Tibial artery (tissue), 4 donors: ENCODE measurements at regions not wholly inside any gene's neighbourhood (a gene's known extent, or its start where the extent isn't known, plus 50 kb on each side); places are given as distances from the start of the nearest gene placed in this dataset.

ENCODE experiments used
- DNase-seq, 2 donors: peaks; one replicate each; pipeline ENCODE4 v3.0.0-alpha.2; 2019
- H3K27ac ChIP-seq, 2 donors: fragments of 200-600 bp; sonication (generic) in 1 of 2; 1 replicate in 1 of 2; 2 replicates in 1 of 2; pipeline ENCODE4 v1.5.1; 2018 to 2019; ENCODE audit warnings: mild to moderate bottlenecking in 1 of 2
- H3K27me3 ChIP-seq, 2 donors: fragments of 200-600 bp; sonication (generic) in 1 of 2; one replicate each; pipeline versions ENCODE4 v1.5.1 to v1.6.0; 2016 to 2019
- H3K36me3 ChIP-seq, 3 donors: fragments of 200-600 bp; sonication (generic) in 2 of 3; one replicate each; pipeline ENCODE4 v1.5.1; 2016 to 2019; ENCODE audit warnings: mild to moderate bottlenecking in 2 of 3
- H3K4me1 ChIP-seq, 4 donors: fragments of 200-600 bp; sonication (generic) in 2 of 4; 1 replicate in 3 of 4; 2 replicates in 1 of 4; pipeline ENCODE4 v1.5.1; 2016 to 2019
- H3K4me3 ChIP-seq, 2 donors: fragments of 200-600 bp; sonication (generic) in 1 of 2; 1 replicate in 1 of 2; 2 replicates in 1 of 2; pipeline ENCODE4 v1.5.1; 2018 to 2019; ENCODE audit warnings: mild to moderate bottlenecking in 2 of 2
- H3K9me3 ChIP-seq, 3 donors: fragments of 200-600 bp; sonication (generic) in 1 of 3; one replicate each; pipeline ENCODE4 v1.5.1; 2016 to 2019
- CTCF ChIP-seq, 2 experiments: fragments of 200-600 bp in 1 of 2; fragments of 450-650 bp in 1 of 2; IDR thresholded peaks; one replicate each; pipeline ENCODE4 v1.5.1; 2017 to 2019; ENCODE audit warnings: antibody characterized with exemption in 2 of 2, mild to moderate bottlenecking in 1 of 2, moderate library complexity in 1 of 2
- intact Hi-C: fragments of 100-400 bp; cut with DNase I; formaldehyde crosslinking; loops from one replicate; pipeline ENCODE4 v1.15.0; 2023; ENCODE audit warnings: low total_unique reads

DNA sequence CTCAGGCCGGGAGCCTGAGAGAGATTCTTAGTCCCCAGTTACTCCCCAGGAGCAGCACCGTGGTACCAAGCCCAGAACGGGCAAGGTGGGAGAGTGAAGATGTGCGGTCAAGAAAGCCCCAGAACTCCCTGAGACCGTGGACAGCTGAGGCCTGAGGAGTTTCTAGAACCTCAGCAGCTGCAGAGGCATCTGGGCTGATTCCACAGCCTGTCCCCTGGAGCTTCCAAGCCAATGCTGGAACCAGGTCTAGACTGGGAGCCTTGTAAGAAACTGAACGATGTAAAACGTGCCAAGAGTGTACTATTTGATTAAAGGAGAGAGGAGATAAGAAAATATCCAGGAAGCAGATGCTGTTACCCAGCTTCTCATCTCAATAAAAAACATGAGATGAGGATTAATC is 366.3 kb downstream of the TNS3 start:
- Histone ChIP-seq H3K4me1 (peaks cover 0 to 20% (median 2%) of the 10 kb centered on the region in 4 donors), H3K27ac (no peak overlapping the region), H3K36me3 (no peaks in the 10 kb centered on the region), H3K27me3 (no peaks in the 10 kb centered on the region), H3K9me3 (no peaks in the 10 kb centered on the region), H3K4me3 (no peak overlapping the region)
- intact Hi-C loops = no loop called here
- no peak for TF ChIP-seq CTCF (IDR thresholded peaks at IDR 0.05)
- DNase-seq = no peak

DNA sequence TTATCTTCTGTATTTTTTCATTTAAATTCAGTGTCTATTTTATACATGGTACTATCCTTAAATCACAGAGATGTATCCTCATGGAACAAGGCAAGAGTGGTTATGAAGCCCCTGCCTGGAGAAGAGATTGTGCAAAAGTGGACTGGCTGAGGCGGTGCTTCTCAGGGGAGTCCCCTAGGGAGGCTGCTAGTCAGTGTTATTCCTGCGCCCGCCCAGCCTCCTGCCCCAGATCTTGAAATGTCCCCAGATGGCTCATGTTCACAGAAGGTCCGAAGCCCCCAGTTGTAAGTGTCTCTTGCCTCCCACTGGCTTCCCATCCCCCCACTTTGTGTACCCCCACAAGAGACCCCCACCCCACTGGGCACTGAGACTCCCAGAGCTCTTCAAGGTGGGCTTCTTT is 366.9 kb downstream of the TNS3 start:
- peaks cover 0 to 20% (median 2%) of the 10 kb centered on the region in 4 donors for H3K4me1 ChIP-seq
- H3K27ac ChIP-seq = no peak overlapping the region
- no peaks in the 10 kb centered on the region for H3K36me3 ChIP-seq
- H3K27me3 ChIP-seq = no peaks in the 10 kb centered on the region
- TF ChIP-seq CTCF (IDR thresholded peaks at IDR 0.05) = no peak
- no peaks in the 10 kb centered on the region for H3K9me3 ChIP-seq
- intact Hi-C loops = no loop called here
- DNase-seq = no peak
- no peak overlapping the region for H3K4me3 ChIP-seq

GRCh38 chr7:47213276-47213675 is 368.6 kb downstream of the TNS3 start:
- DNase-seq = no peak
- no peaks in the 10 kb centered on the region for H3K36me3 ChIP-seq
- intact Hi-C loops = no loop called here
- no peak overlapping the region for H3K27ac ChIP-seq
- peaks cover 0 to 20% (median 2%) of the 10 kb centered on the region in 4 donors for H3K4me1 ChIP-seq
- TF ChIP-seq CTCF (IDR thresholded peaks at IDR 0.05) = no peak
- H3K27me3 ChIP-seq = no peaks in the 10 kb centered on the region
- no peaks in the 10 kb centered on the region for H3K9me3 ChIP-seq
- H3K4me3 ChIP-seq = no peak overlapping the region

DNA sequence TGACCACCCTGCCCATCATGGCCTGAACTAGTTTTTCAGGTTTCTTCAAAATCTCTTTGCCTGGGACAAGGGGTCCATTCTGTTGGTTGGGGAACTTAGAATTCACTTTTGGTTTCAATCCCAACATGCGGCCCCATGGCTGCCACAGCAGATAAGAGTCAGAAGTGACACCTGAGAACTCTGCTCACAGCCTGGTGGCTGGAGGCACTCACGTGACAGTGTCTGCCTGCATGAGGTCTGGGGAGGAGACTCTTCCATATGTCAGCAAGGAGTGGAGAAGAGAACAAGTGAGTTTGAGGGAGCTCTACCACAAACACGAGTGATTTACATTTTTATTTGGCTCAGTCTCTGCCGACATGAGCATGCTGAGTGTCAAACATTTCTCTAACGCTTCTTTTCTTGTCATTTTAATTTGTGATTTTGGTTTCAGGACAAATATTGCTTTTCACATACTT is 370.4 kb downstream of the TNS3 start:
- intact Hi-C loops = no loop called here
- Histone ChIP-seq H3K36me3 (no peaks in the 10 kb centered on the region), H3K9me3 (no peaks in the 10 kb centered on the region), H3K4me1 (peaks cover 0 to 20% (median 2%) of the 10 kb centered on the region in 4 donors), H3K27me3 (no peaks in the 10 kb centered on the region), H3K27ac (no peak overlapping the region), H3K4me3 (no peak overlapping the region)
- no peak for TF ChIP-seq CTCF (IDR thresholded peaks at IDR 0.05)
- no peak for DNase-seq

- Histone ChIP-seq H3K27me3 (no peaks in the 10 kb centered on the region), H3K4me3 (no peak overlapping the region), H3K4me1 (peaks cover 0 to 18% (median 2%) of the 10 kb centered on the region in 4 donors), H3K36me3 (no peaks in the 10 kb centered on the region), H3K9me3 (no peaks in the 10 kb centered on the region), H3K27ac (no peak overlapping the region)
- no peak for TF ChIP-seq CTCF (IDR thresholded peaks at IDR 0.05)
- no peak for DNase-seq
- intact Hi-C loops = no loop called here
These were observed 371.5 kb downstream of the TNS3 start for GRCh38 chr7:47210281-47210854.

DNA sequence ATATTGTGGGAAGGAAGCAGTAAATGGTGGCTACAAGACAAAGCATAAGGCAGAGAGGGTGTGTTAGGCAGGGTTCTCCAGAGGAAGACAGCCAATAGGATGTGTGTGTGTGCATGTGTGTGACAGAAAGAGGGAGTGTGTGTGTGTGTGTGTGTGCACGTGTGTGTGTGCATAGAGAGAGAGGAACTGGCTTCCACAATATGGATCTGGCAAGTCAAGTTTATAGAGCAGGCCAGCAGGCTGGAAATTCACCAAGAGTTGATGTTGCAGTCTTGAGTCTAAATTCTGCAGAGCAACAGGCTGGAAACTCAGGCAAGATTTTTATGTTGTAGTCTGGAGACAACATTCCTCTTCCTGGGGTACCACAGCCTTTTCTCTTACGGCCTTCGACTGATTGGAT is 374.0 kb downstream of the TNS3 start:
- Histone ChIP-seq H3K27ac (no peak overlapping the region), H3K4me3 (no peak overlapping the region), H3K9me3 (no peaks in the 10 kb centered on the region), H3K4me1 (peaks cover 0 to 10% (median 2%) of the 10 kb centered on the region in 4 donors), H3K36me3 (no peaks in the 10 kb centered on the region), H3K27me3 (no peaks in the 10 kb centered on the region)
- TF ChIP-seq CTCF (IDR thresholded peaks at IDR 0.05) = no peak
- intact Hi-C loops = no loop called here
- no peak for DNase-seq
